ENCODE measurements at regions not wholly inside any gene's neighbourhood (a gene's known extent, or its start where the extent isn't known, plus 50 kb on each side); places are given as distances from the start of the nearest gene placed in this dataset.

- peaks cover 0 to 11% (median 7%) of the 10 kb centered on the region in 4 donors for H3K4me1 ChIP-seq (ENCODE audit: control insufficient read depth in 4 of 4, insufficient read depth in 4 of 4, low read length in 3 of 4)
- 81% methylated on average over 9 of the region's 9 CpGs for WGBS
These were observed 179.7 kb upstream of the LPP start for GRCh38 chr3:187973977-187974870.

GRCh38 chr3:187974871-187975271, 179.1 kb upstream of the LPP start:
- H3K9me3 ChIP-seq (ENCODE audit: control insufficient read depth in 4 of 4, low read length in 3 of 4) = no peaks in the 10 kb centered on the region
- H3K27me3 ChIP-seq (ENCODE audit: control insufficient read depth in 4 of 4, insufficient read depth in 4 of 4, low read length in 3 of 4) = no peaks in the 10 kb centered on the region
- peak overlapping the region in 1 of 3 donors; percentile 26 for H3K4me3 ChIP-seq (ENCODE audit: low read depth in 1 of 3, low read length in 3 of 3)
- no peak overlapping the region for H3K9ac ChIP-seq (ENCODE audit: low read depth in 1 of 2, low read length in 2 of 2)
- no peaks in the 10 kb centered on the region for H3K36me3 ChIP-seq (ENCODE audit: control insufficient read depth in 4 of 4, insufficient read depth in 3 of 4, low read depth in 1 of 4, low read length in 3 of 4)
- no peak for DNase-seq (ENCODE audit: low spot score)
- H3K27ac ChIP-seq (ENCODE audit: low read depth in 1 of 2, low read length in 2 of 2) = peak overlapping the region in 1 of 2 donors; percentile 23
- peaks cover 0 to 9% (median 4%) of the 10 kb centered on the region in 4 donors for H3K4me1 ChIP-seq (ENCODE audit: control insufficient read depth in 4 of 4, insufficient read depth in 4 of 4, low read length in 3 of 4)
- 25% methylated on average over 3 of the region's 3 CpGs for WGBS
- TF ChIP-seq CTCF (IDR thresholded peaks at IDR 0.05; ENCODE audit: low read depth, low read length, missing input control) (peak; percentile 47), HNF4A (conservative IDR thresholded peaks at IDR 0.05) (peak in 1 of 2 donors; percentile 20), REST (IDR thresholded peaks at IDR 0.05) (no peak), FOXA1 (IDR thresholded peaks at IDR 0.05) (no peak), RAD21 (IDR thresholded peaks at IDR 0.05) (peak; percentile 75 to 83)

More at GRCh38 chr3:187973977-187974870, 179.7 kb upstream of the LPP start:
- H3K36me3 ChIP-seq (ENCODE audit: control insufficient read depth in 4 of 4, insufficient read depth in 3 of 4, low read depth in 1 of 4, low read length in 3 of 4) = no peaks in the 10 kb centered on the region
- no peak for DNase-seq (ENCODE audit: low spot score)
- H3K9ac ChIP-seq (ENCODE audit: low read depth in 1 of 2, low read length in 2 of 2) = no peak overlapping the region
- TF ChIP-seq HNF4A (conservative IDR thresholded peaks at IDR 0.05) = no peak
- TF ChIP-seq GABPA (IDR thresholded peaks at IDR 0.05 in 1 of 2, conservative IDR thresholded peaks at IDR 0.05 in 1 of 2) = no peak
- no peak for TF ChIP-seq JUND (IDR thresholded peaks at IDR 0.05)
- no peak for TF ChIP-seq YY1 (IDR thresholded peaks at IDR 0.05)
- no peak for TF ChIP-seq EGR1 (IDR thresholded peaks at IDR 0.05; ENCODE audit: low read depth in 2 of 2)
- no peak for TF ChIP-seq SP1 (IDR thresholded peaks at IDR 0.05)
- no peak for TF ChIP-seq REST (IDR thresholded peaks at IDR 0.05)
- no peak for TF ChIP-seq FOXA2 (IDR thresholded peaks at IDR 0.05)
- TF ChIP-seq TAF1 (conservative IDR thresholded peaks at IDR 0.05) = no peak
- H3K27ac ChIP-seq (ENCODE audit: low read depth in 1 of 2, low read length in 2 of 2) = peak overlapping the region in 1 of 2 donors; percentile 23
- no peaks in the 10 kb centered on the region for H3K27me3 ChIP-seq (ENCODE audit: control insufficient read depth in 4 of 4, insufficient read depth in 4 of 4, low read length in 3 of 4)
- no peaks in the 10 kb centered on the region for H3K9me3 ChIP-seq (ENCODE audit: control insufficient read depth in 4 of 4, low read length in 3 of 4)
- H3K4me3 ChIP-seq (ENCODE audit: low read depth in 1 of 3, low read length in 3 of 3) = no peak overlapping the region

All from liver (tissue), 8 donors.